GM12878 (cell line): ENCODE measurements at regions not wholly inside any gene's neighbourhood (a gene's known extent, or its start where the extent isn't known, plus 50 kb on each side); places are given as distances from the start of the nearest gene placed in this dataset.
A peak's percentile ranks its signal among the peaks of the same experiment; 100 is the strongest.

Experiments used
- ATAC-seq: fragments of 200-7000 bp; cut with Tn5 transposase; 3 replicates; pipeline ENCODE4 v1.9.1; 2020; ENCODE audit warnings: mild to moderate bottlenecking, moderate library complexity
- BruUV-seq: library from RNA; stranded (reverse); fragments of 400-500 nt; replicated peaks from 2 replicates; lab custom pipeline; 2021; lab: Mats Ljungman, UMichigan
- CTCF ChIA-PET: fragments of 300-600 bp; sonication (Branson Sonifier 250); formaldehyde crosslinking; extraction: SDS; loops from one replicate; lab custom pipeline; 2021; ENCODE audit warnings: inconsistent platforms; lab: Yijun Ruan, JAX
- POLR2A ChIA-PET: fragments of 350-600 bp; formaldehyde crosslinking; extraction: SDS; loops from one replicate; lab custom pipeline; 2021; ENCODE audit warnings: inconsistent platforms; lab: Charles Lee
- RAD21 ChIA-PET: fragments of 300-600 bp; sonication (Branson Sonifier 250); formaldehyde crosslinking; loops from one replicate; lab custom pipeline; 2023; ENCODE audit warnings: antibody characterized with exemption; ENCODE audit not compliant: unreplicated experiment; lab: Charles Lee
- SMC1A ChIA-PET: fragments of 300-600 bp; sonication (Branson Sonifier 250); formaldehyde crosslinking; loops from one replicate; lab custom pipeline; 2023; ENCODE audit not compliant: unreplicated experiment, uncharacterized antibody; lab: Charles Lee
- DNase-seq: peaks from one replicate; pipeline ENCODE4 v3.0.0-alpha.2; 2011; ENCODE audit warnings: low read depth, low spot score
- FAIRE-seq: peaks from 3 replicates; lab custom pipeline; 2011; peaks lifted over from hg19 to GRCh38; lab: Jason Lieb, UNC
- H2AFZ ChIP-seq: 2 replicates; pipeline ENCODE4 v1.6.0; 2011; ENCODE audit warnings: low read depth, low read length, control low read depth; ENCODE audit not compliant: control insufficient read depth
- H3K27ac ChIP-seq: 2 replicates; pipeline ENCODE4 v1.5.1; 2011; ENCODE audit warnings: control low read depth; ENCODE audit not compliant: control insufficient read depth, insufficient read depth
- H3K27me3 ChIP-seq, 2 experiments: replicated peaks in 1 of 2; 2 replicates each; pipeline versions ENCODE4 v1.6.0 to v1.6.1; 2011; ENCODE audit warnings: low read length in 1 of 2; ENCODE audit not compliant: control insufficient read depth in 2 of 2, insufficient read depth in 2 of 2
- H3K36me3 ChIP-seq, 2 experiments: 2 replicates each; pipeline ENCODE4 v1.5.1; 2011; ENCODE audit warnings: low read length in 1 of 2; ENCODE audit not compliant: control insufficient read depth in 2 of 2, insufficient read depth in 2 of 2
- H3K4me1 ChIP-seq: 2 replicates; pipeline ENCODE4 v1.6.1; 2011; ENCODE audit warnings: mild to moderate bottlenecking, low read length, moderate library complexity, mixed read lengths; ENCODE audit not compliant: control insufficient read depth, insufficient read depth
- H3K4me2 ChIP-seq: 2 replicates; pipeline ENCODE4 v1.6.0; 2011; ENCODE audit warnings: control low read depth; ENCODE audit not compliant: control insufficient read depth, insufficient read depth
- H3K4me3 ChIP-seq: fragments of 200-600 bp; sonication (generic); 2 replicates; pipeline ENCODE4 v1.5.1; 2016
- H3K79me2 ChIP-seq: 2 replicates; pipeline ENCODE4 v1.6.0; 2011; ENCODE audit warnings: low read length; ENCODE audit not compliant: control insufficient read depth, insufficient read depth
- H3K9ac ChIP-seq: 2 replicates; pipeline ENCODE4 v1.8.0; 2011; ENCODE audit warnings: low read length, control low read depth, mixed read lengths; ENCODE audit not compliant: control insufficient read depth, insufficient read depth
- H3K9me3 ChIP-seq: replicated peaks from 3 replicates; pipeline ENCODE4 v1.5.1; 2011; ENCODE audit warnings: mild to moderate bottlenecking, low read length; ENCODE audit not compliant: control insufficient read depth, insufficient read depth
- H4K20me1 ChIP-seq: 2 replicates; pipeline ENCODE4 v1.6.0; 2011; ENCODE audit not compliant: control insufficient read depth, insufficient read depth
- BMI1 ChIP-seq: fragments of 450-650 bp; IDR thresholded peaks from 2 replicates; pipeline ENCODE4 v1.6.1; 2016; ENCODE audit warnings: mild to moderate bottlenecking, moderate library complexity, borderline replicate concordance
- E2F8 ChIP-seq: fragments of 450-650 bp; IDR thresholded peaks from 2 replicates; pipeline ENCODE4 v1.6.1; 2018; ENCODE audit warnings: mild to moderate bottlenecking, low read depth, moderate library complexity; ENCODE audit not compliant: partially characterized antibody
- IRF3 ChIP-seq: fragments of 450-650 bp; IDR thresholded peaks from 2 replicates; pipeline ENCODE4 v1.6.1; 2014; ENCODE audit warnings: mild to moderate bottlenecking
- JUNB ChIP-seq: IDR thresholded peaks from 2 replicates; pipeline ENCODE4 v1.6.1; 2016; ENCODE audit warnings: antibody characterized with exemption, mild to moderate bottlenecking
- JUND ChIP-seq: IDR thresholded peaks from 2 replicates; pipeline ENCODE4 v1.6.1; 2012; ENCODE audit warnings: low read depth, mild to moderate bottlenecking, low read length, improper control_type of control experiment, moderate library complexity
- PML ChIP-seq: IDR thresholded peaks from 2 replicates; pipeline ENCODE4 v1.6.1; 2012; ENCODE audit warnings: low read length, inconsistent platforms
- RELA ChIP-seq: fragments of 450-650 bp; IDR thresholded peaks from 2 replicates; pipeline ENCODE4 v1.8.0; 2014; ENCODE audit warnings: borderline replicate concordance; ENCODE audit not compliant: partially characterized antibody
- RELB ChIP-seq: fragments of 450-650 bp; IDR thresholded peaks from 2 replicates; pipeline ENCODE4 v1.6.1; 2017; ENCODE audit warnings: low read depth, mild to moderate bottlenecking, moderate library complexity
- RUNX3 ChIP-seq: IDR thresholded peaks from 2 replicates; pipeline ENCODE4 v1.6.1; 2012; ENCODE audit warnings: low read length, inconsistent platforms
- TCF7 ChIP-seq: IDR thresholded peaks from 2 replicates; pipeline ENCODE4 v1.6.1; 2014; ENCODE audit warnings: antibody characterized with exemption, borderline replicate concordance
- WRNIP1 ChIP-seq: IDR thresholded peaks from 2 replicates; pipeline ENCODE4 v1.6.1; 2011; ENCODE audit warnings: low read depth, low read length, improper control_type of control experiment, borderline replicate concordance
- ZBTB4 ChIP-seq: fragments of 450-650 bp; formaldehyde crosslinking; IDR thresholded peaks from 2 replicates; pipeline ENCODE4 v1.4.0; 2022; ENCODE audit warnings: mild to moderate bottlenecking, moderate library complexity
- WGBS: methylation state at CpG from one replicate; pipeline ENCODE4 v1.1.6; 2016; ENCODE audit warnings: low lambda C conversion rate; ENCODE audit not compliant: insufficient replicate concordance, insufficient coverage; ENCODE audit errors: missing lambda C conversion rate; 5-methylcytosine and 5-hydroxymethylcytosine counted together
- in situ Hi-C: fragments of 300-500 bp; cut with MboI; formaldehyde crosslinking; loops from 9 replicates; pipeline ENCODE4 v1.14.3; 2018; ENCODE audit warnings: mixed read lengths
- intact Hi-C: fragments of 100-400 bp; cut with micrococcal nuclease; formaldehyde crosslinking; loops from one replicate; pipeline ENCODE4 v1.14.2; 2022; ENCODE audit not compliant: unreplicated experiment

- intact Hi-C loops, result no loop called here
- H3K27me3 ChIP-seq, result no peaks in the 10 kb centered on the region
- FAIRE-seq (no peak), ATAC-seq (no peak), DNase-seq (no peak)
- ChIA-PET CTCF (no interaction called here), SMC1A (interaction anchor here (1.0 kb wide), 1 partner anchor 41 kb away, joined by 3 read pairs; no protein-coding TSS in a partner anchor), POLR2A (no interaction called here), RAD21 (no interaction called here)
- no peak overlapping the region for H3K27ac ChIP-seq
- no peak overlapping the region for H3K9ac ChIP-seq
- no peaks in the 10 kb centered on the region; the same call in 1 of the 2 replicates for H3K4me1 ChIP-seq
- H3K4me3 ChIP-seq, result no peak overlapping the region
- H3K4me2 ChIP-seq, result peak overlapping the region; percentile 68; the same call in 1 of the 2 replicates
- no peak overlapping the region for H2AFZ ChIP-seq
- no peak for TF ChIP-seq JUNB
- no peak for TF ChIP-seq RELA
- TF ChIP-seq IRF3, result no peak
- TF ChIP-seq RUNX3, result no peak
- TF ChIP-seq PML, result no peak
- no peak for TF ChIP-seq JUND
- no peak for TF ChIP-seq TCF7
- TF ChIP-seq BMI1, result no peak
- no peak for TF ChIP-seq ZBTB4 (CRISPR knock-in tag)
- TF ChIP-seq E2F8, result no peak
- no peak for TF ChIP-seq RELB
- no peak for TF ChIP-seq WRNIP1
- in situ Hi-C loops, result no loop called here
- 48% methylated on average over 10 of the region's 10 CpGs for WGBS
- H4K20me1 ChIP-seq, result no peaks in the 10 kb centered on the region
- H3K36me3 ChIP-seq, result no peaks in the 10 kb centered on the region
- no TSS peak for BruUV-seq
- H3K79me2 ChIP-seq, result no peaks in the 10 kb centered on the region
- H3K9me3 ChIP-seq, result no peaks in the 10 kb centered on the region
These were observed 62.1 kb upstream of the SPRED1 start for GRCh38 chr15:38190501-38190900.
